Mucosa of stomach (tissue), 1 donor: ENCODE measurements at regions not wholly inside any gene's neighbourhood (a gene's known extent, or its start where the extent isn't known, plus 50 kb on each side); places are given as distances from the start of the nearest gene placed in this dataset.
"Not testable (repeated sequence)": the region's sequence is repeated elsewhere in the genome, so short reads cannot be mapped to it uniquely, and the experiment has no call there.

Experiments used
- H3K27me3 ChIP-seq: one replicate; pipeline ENCODE4 v1.7.0; 2013; ENCODE audit warnings: mild to moderate bottlenecking, low read length; ENCODE audit not compliant: control insufficient read depth, insufficient read depth
- H3K36me3 ChIP-seq: one replicate; pipeline ENCODE4 v1.7.0; 2013; ENCODE audit warnings: low read length; ENCODE audit not compliant: control insufficient read depth, insufficient read depth
- H3K4me1 ChIP-seq: one replicate; pipeline ENCODE4 v1.7.0; 2013; ENCODE audit warnings: mild to moderate bottlenecking, low read length; ENCODE audit not compliant: control insufficient read depth, insufficient read depth
- H3K4me3 ChIP-seq: one replicate; pipeline ENCODE4 v1.7.0; 2013; ENCODE audit warnings: low read length
- H3K9ac ChIP-seq: one replicate; pipeline ENCODE4 v1.7.0; 2013; ENCODE audit warnings: mild to moderate bottlenecking, low read length, moderate library complexity
- H3K9me3 ChIP-seq: one replicate; pipeline ENCODE4 v1.7.0; 2013; ENCODE audit warnings: mild to moderate bottlenecking, low read length, moderate library complexity; ENCODE audit not compliant: control insufficient read depth
- donor health status: Pancreatic carcinoma.

DNA sequence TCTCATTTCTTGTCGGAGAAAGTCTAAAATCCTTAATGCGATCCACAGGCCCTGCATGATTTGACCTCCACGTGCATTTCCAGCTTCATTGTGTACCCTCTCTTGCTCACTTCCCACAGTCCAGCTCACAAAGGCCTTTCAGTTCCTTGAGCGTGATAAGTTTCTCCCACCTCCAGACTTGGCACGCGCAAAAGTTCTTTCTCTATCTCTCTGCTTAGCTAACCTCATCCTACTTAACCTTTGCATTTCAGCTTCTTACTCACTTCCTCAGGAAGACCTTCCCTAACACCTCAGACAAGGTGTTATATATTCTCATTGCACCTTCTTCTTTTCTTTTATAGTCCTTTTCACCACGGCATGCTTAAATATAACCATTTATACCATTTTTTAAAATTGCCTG lies 124.8 kb upstream of the XPO1 start:
- no peaks in the 10 kb centered on the region for H3K36me3 ChIP-seq
- H3K4me1 ChIP-seq, result peaks cover 30% of the 10 kb centered on the region
- no peaks in the 10 kb centered on the region for H3K27me3 ChIP-seq
- H3K9ac ChIP-seq, result no peak overlapping the region
- H3K4me3 ChIP-seq, result no peak overlapping the region
- H3K9me3 ChIP-seq, result no peaks in the 10 kb centered on the region

DNA sequence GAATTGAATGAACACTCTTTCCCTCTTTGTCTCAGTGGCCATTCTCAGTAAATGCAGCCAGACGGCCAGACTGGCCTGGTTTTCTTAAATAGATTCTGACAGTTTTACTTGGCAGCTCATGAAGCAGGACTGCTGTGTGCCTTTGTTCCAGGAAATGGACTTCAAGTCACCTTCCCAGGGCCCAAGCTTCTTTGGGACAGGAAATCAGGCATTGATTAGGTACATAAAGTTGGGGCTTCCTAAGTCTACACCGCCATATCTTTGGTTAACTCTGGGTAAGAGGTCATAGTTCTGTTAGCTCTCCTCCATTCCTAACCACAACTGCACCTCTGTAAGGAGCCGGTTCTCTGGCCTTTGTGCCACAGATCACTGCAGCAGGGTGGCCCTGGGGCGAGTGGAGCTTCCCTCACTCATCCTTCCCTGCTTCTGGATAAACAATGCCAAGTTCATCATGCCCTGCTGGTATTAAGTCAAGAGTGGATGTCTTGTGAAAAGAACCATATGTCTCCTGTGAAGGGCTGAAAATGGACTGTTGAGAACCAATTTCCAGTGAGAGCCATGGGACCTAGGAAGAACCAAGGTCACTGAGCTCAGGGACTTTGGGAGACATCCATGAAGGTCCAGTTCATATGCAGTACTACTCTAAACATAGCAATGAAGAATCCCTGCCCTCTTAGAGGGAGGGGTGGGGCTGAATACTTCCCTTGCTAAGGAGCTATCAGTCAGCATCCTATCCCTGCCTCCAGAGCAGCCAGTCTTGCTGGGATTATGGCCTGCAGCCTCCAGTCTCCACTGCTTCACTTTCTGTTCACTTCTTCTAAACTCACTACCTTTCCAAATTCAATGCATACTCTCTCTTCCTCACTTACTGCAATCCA lies 122.6 kb upstream of the XPO1 start:
- Histone ChIP-seq H3K36me3 (no peaks in the 10 kb centered on the region), H3K4me1 (peaks cover 30% of the 10 kb centered on the region), H3K9me3 (no peaks in the 10 kb centered on the region), H3K9ac (peak overlapping the region; percentile 45), H3K4me3 (no peak overlapping the region), H3K27me3 (no peaks in the 10 kb centered on the region)

DNA sequence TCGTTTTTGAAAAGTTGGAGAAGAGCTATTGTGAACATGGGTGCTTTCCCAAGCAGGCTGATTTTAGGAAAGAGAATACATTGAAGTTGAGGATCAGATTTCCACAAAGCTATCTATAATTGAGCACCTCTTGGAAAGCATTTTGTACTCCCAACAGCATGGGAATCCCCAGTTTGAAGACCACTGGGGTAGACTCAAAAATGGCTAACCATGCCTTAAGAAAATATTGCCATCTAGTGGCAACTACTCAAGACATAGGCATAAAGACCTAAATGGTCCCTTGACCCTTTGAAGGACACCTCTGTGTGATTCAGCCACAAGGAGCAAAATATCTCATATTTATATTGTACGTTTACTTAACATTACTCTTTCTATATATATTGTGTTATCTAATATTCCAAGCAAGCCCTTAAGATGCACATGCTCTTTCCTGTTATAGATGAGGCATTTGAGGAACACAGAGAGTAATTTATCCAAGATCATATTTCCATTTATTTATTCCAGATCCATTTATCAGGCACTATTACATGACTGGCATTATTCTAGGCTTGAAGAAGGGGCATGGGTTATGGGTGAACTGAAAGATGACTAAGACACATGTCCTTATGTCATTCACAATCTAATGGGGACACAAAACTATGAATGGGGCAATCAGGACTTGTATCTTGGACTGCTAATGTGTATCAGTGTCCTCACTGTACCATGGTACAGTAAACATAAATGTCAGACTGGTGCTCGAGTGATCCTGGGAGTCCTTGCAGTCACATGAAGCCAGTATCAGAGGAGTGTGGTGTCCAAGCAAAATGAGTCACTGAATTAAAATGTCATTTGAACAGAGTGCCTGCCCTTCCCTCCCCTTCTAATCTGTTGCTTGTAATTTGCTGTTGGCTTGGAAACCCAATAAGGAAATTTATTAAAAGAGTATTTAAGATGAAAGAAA lies 121.0 kb upstream of the XPO1 start:
- Histone ChIP-seq H3K4me3 (no peak overlapping the region), H3K9me3 (no peaks in the 10 kb centered on the region), H3K27me3 (no peaks in the 10 kb centered on the region), H3K36me3 (no peaks in the 10 kb centered on the region), H3K9ac (no peak overlapping the region), H3K4me1 (peaks cover 30% of the 10 kb centered on the region)

DNA sequence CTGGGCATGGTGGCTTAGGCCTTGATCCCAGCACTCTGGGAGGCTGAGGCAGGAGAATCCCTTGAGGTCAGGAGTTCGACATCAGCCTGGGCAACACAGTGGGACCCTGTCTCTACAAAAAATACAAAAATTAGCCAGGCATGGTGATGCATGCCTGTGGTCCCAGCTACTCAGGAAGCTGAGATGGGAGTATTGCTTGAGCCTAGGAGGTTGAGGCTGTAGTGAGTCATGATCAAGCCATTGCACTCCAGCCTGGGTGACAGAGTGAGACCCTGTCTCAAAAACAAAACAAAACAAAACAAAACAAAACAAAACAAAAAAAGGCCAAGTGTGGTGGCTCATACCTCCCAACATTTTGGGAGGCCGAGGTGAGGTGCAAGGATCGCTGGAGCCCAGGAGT lies 111.8 kb upstream of the XPO1 start:
- not testable (repeated sequence) for H3K27me3 ChIP-seq, H3K4me1 ChIP-seq, H3K9me3 ChIP-seq, H3K36me3 ChIP-seq, H3K9ac ChIP-seq, H3K4me3 ChIP-seq

DNA sequence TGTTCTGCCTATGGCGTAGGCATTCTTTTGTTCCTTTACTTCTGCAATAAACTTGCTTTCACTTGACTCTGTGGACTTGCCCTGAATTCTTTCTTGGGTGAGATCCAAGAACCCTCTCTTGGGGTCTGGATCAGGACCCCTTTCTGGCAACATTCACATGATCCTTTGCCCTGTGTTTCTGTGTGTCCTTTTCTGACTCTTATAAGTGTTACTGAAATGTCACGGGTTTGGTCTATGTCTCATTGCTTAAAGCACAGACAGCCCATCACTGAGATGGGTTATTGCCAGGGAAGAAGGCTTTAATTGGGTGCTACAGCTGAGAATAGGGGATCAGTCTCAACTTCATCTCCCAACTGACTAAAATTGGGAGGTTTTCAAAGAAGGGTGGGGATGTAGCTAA lies 110.9 kb upstream of the XPO1 start:
- Histone ChIP-seq H3K9ac (no peak overlapping the region), H3K9me3 (no peaks in the 10 kb centered on the region), H3K4me3 (no peak overlapping the region), H3K27me3 (no peaks in the 10 kb centered on the region), H3K36me3 (no peaks in the 10 kb centered on the region), H3K4me1 (no peaks in the 10 kb centered on the region)

DNA sequence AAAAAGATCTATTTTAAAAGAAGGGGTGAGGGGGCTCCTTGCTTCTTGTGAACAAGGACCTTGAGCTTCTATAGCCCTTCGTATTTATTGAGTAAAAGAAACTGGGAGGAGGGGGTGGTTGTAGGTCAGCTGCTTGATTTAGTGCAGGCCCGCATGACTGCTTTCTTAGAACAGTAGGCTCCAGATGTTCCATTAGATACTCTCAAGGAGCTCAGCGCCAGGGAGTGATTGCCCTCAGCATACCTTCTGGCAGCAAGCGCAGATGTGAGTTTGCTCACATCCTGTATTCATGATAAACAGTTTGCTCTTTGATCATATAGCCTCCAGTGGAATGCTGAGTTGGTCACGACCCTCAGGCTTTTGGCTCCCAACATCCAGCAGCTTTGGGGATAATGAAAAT lies 108.9 kb upstream of the XPO1 start:
- Histone ChIP-seq H3K4me1 (no peaks in the 10 kb centered on the region), H3K9me3 (no peaks in the 10 kb centered on the region), H3K9ac (no peak overlapping the region), H3K4me3 (no peak overlapping the region), H3K36me3 (no peaks in the 10 kb centered on the region), H3K27me3 (no peaks in the 10 kb centered on the region)

DNA sequence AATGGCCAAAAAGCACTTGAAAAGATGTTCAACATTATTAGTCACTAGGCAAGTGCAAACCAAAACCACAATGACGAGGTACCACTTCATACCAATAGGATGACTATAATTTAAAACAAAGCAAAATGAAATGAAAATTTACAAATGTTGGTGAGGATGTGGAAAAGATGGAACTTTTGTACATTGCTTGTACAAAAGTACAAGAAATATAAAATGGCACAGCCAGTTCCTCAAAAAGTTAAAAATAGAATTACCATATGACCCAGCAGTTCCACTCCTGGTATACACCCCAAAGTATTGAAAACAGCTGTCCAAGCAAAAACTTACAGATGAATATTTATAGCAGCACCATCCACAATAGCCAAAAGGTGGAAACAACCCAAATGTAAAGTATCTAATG lies 107.8 kb upstream of the XPO1 start:
- no peaks in the 10 kb centered on the region for H3K27me3 ChIP-seq
- H3K4me3 ChIP-seq, result no peak overlapping the region
- H3K36me3 ChIP-seq, result no peaks in the 10 kb centered on the region
- no peaks in the 10 kb centered on the region for H3K9me3 ChIP-seq
- no peaks in the 10 kb centered on the region for H3K4me1 ChIP-seq
- H3K9ac ChIP-seq, result no peak overlapping the region

DNA sequence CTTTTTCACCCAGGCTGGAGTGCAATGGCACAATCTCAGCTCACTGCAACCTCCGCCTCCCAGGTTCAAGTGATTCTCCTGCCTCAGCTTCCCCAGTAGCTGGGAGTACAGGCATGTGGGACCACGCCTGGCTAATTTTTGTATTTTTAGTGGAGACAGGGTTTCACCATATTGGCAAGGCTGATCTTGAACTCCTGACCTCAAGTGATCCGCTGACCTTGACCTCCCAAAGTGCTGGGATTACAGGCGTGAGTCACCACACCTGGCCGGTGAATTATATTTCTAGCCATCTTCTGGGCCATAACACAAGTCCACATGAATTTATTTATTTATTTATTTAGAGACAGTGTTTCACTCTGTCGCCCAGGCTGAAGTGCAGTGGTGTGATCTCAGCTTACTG lies 105.0 kb upstream of the XPO1 start:
- H3K4me1 ChIP-seq, H3K27me3 ChIP-seq, H3K4me3 ChIP-seq, H3K36me3 ChIP-seq, H3K9me3 ChIP-seq, H3K9ac ChIP-seq: not testable (repeated sequence)

DNA sequence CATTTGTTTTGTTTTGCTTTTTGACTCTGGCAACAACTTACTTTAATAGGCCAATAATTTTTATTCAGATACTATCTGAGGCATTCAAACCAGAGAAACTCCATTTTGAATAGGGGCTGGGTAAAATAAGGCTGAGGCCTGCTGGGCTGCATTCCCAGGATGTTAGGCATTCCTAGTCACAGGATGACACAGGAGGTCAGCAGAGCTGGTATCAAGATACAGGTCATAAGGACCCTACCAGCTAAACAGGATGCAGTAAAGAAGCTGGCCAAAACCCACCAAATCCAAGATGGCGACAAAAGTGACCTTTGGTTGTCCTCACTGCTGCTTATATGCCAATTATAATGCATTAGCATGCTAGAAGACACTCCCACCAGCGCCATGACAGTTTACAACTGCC lies 102.2 kb upstream of the XPO1 start:
- H3K4me1 ChIP-seq, result no peaks in the 10 kb centered on the region
- H3K27me3 ChIP-seq, result no peaks in the 10 kb centered on the region
- H3K4me3 ChIP-seq, result no peak overlapping the region
- no peak overlapping the region for H3K9ac ChIP-seq
- H3K36me3 ChIP-seq, result no peaks in the 10 kb centered on the region
- no peaks in the 10 kb centered on the region for H3K9me3 ChIP-seq

DNA sequence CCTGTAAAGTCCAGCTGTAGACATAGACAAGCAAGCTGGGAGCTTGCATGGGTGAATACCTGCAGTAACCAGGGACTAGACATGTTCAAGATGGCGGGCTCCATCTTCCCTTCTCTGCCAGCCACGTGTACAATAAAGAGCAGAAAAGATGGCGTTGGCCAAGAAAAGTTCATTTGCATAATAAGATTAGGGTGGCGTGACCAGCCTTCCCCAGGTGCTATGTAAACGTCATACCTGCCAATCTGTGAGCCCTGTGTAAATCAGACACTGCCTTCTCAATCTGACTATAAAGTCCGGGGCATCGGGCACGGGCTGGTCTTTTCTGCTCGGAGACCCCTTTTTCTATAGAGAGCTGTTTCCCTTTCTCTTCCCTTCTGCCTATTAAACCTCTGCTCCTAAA lies 101.6 kb upstream of the XPO1 start:
- H3K9me3 ChIP-seq, result no peaks in the 10 kb centered on the region
- no peak overlapping the region for H3K9ac ChIP-seq
- no peak overlapping the region for H3K4me3 ChIP-seq
- no peaks in the 10 kb centered on the region for H3K4me1 ChIP-seq
- no peaks in the 10 kb centered on the region for H3K27me3 ChIP-seq
- H3K36me3 ChIP-seq, result no peaks in the 10 kb centered on the region

DNA sequence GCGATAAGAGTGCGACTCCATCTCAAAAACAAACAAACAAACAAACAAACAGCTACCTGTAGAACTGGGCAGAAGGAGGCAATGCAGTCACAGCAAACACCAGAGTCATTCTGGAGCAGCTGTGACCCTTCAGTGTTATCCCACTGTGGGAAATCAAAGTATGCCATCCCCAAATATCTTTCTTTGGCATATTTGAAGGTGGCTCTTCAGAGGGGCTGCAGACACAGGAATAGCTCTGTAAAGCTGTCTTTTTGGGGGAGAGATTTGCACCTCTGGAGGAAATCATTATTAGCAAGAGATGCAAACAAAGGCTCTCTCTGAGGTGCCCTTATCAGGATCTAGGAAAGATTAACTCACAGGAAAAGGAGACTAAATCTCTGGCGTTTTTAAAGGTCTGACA lies 98.5 kb upstream of the XPO1 start:
- Histone ChIP-seq H3K4me1 (no peaks in the 10 kb centered on the region), H3K4me3 (no peak overlapping the region), H3K9me3 (no peaks in the 10 kb centered on the region), H3K36me3 (no peaks in the 10 kb centered on the region), H3K9ac (no peak overlapping the region), H3K27me3 (no peaks in the 10 kb centered on the region)

DNA sequence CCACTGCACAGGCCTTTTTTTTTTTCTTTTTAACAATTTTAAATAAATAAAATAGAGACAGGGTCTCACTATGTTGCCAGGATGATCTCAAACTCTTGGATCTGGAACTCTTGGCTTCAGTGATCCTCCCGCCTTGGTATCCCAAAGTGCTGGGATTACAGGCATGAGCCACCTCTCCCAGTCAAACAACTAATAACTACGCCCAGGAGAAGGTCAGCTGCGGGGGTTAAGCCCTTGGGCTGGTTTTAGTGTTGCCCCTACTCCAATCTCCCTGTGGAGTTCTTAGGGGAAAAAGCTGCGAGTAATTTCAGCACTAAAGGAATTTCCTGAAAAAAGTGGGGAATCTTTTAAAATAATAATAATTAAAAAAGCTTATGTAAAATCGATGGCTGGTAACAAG lies 96.4 kb upstream of the XPO1 start:
- peaks cover 5% of the 10 kb centered on the region for H3K4me1 ChIP-seq

More for the DNA sequence above, 96.4 kb upstream of the XPO1 start:
- Histone ChIP-seq H3K4me3 (no peak overlapping the region), H3K27me3 (no peaks in the 10 kb centered on the region), H3K9ac (no peak overlapping the region), H3K9me3 (no peaks in the 10 kb centered on the region), H3K36me3 (no peaks in the 10 kb centered on the region)
